ENCODE measurements at regions not wholly inside any gene's neighbourhood (a gene's known extent, or its start where the extent isn't known, plus 50 kb on each side); places are given as distances from the start of the nearest gene placed in this dataset.
A peak's percentile ranks its signal among the peaks of the same experiment; 100 is the strongest.
"Not testable (repeated sequence)": the region's sequence is repeated elsewhere in the genome, so short reads cannot be mapped to it uniquely, and the experiment has no call there.

- no peak for DNase-seq (ENCODE audit: low read depth)
Measured at GRCh38 chr2:180540761-180541160, 439.6 kb upstream of the UBE2E3 start.

GRCh38 chr2:180539541-180539940 lies 440.9 kb upstream of the UBE2E3 start:
- no peak for DNase-seq (ENCODE audit: low read depth)

- DNase-seq (ENCODE audit: low read depth), result no peak
Measured at GRCh38 chr2:180535289-180535688, 445.1 kb upstream of the UBE2E3 start.

DNA sequence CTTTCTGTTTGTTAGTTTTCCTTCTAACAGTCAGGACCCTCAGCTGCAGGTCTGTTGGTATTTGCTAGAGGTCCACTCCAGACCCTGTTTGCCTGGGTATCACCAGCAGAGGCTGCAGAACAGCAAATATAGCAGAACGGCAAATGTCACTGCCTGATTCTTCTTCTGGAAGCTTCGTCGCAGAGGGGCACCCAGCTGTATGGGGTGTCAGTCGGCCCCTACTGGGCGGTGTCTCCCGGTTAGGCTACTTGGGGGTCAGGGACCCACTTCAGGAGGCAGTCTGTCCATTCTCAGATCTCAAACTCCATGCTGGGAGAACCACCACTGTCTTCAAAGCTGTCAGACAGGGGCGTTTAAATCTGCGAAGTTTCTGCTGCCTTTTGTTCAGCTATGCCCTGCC lies 448.6 kb upstream of the UBE2E3 start:
- not testable (repeated sequence) for DNase-seq (ENCODE audit: low read depth)

GRCh38 chr2:180524499-180524898 lies 455.9 kb upstream of the UBE2E3 start:
- no peak for DNase-seq (ENCODE audit: low read depth)

DNA sequence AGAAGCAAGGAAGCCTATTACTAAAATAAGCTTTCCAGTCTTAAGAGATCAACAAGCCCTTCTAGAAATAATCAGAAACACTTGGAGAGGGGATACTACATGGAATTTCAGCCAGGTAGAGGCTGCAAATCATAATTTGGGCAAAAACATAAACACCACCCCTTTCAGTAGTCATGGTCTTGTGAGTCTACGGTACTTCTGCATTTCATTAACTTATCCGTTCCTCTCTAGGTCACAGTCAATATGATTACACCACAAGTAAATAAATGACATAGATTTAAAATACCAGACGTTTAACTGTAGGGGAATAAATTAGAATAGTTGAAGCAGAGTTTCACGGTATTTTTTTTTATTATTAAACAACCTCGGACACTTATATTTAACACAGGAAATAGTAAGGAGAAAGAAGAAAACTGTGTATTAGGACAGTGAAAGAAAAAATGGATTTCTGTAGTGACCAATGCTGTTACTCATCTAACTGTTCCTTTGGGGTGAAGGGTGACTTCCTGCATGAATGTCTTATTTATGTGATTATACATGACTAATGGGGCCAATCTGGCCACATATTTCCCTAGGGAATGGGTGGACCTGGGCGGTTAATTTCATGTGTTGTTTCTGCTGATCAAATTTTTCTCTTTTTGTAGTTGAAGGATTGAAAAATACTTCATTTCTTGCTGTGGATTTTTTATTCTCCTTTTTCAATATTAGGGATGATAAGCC lies 456.6 kb upstream of the UBE2E3 start:
- peak; percentile 77 for DNase-seq (ENCODE audit: low read depth)

DNA sequence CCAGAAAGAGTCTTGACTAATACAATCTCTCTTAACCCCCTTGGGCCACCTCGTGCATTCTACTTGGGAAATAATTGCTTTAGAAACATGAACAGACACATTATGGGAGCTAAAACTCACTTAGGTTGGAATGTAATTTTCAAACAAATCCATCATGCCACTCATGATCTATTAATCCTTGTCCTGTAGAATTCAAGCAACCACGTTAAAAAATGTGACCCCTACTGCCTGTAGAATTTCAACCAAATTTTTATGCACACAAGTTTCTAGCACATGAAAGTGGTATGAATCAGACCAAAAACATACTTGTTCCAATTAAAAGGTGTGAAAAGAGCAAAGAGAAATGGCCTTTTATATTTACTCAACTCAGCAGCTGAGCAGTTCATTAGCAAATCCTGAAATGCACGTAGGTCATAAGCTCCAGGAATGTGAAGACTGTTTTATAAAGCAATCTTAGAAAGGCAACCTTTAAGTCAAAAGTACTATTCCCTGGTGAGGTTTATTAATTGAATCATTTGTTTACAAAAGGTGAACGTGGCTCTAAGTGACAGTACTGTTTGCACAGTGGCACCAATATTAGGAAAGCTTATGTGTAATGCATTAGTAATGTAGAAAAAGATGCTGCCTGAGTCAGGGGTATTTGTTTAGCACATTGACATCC lies 459.4 kb upstream of the UBE2E3 start:
- no peak for DNase-seq (ENCODE audit: low read depth)

- DNase-seq (ENCODE audit: low read depth), result no peak
Measured at GRCh38 chr2:180520206-180520605, 460.2 kb upstream of the UBE2E3 start.

DNA sequence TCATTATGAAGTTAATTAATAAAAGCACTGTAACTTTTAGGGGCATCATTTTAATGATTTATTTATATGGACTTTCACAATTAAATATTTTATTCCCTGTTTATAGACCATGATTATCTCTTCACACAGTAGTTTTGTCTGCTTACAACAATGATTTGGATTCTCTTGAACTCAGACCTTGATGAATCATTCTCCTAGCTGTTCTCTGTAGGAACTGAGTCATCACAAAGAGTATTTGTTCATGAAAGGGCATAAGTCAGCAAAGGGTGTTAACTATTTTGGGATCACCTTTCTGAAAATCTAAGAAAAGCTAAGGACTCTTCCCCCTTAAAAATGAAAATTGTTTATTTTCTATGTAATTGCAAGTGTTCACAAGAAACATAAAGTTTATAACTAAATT lies 461.1 kb upstream of the UBE2E3 start:
- DNase-seq (ENCODE audit: low read depth), result no peak

DNA sequence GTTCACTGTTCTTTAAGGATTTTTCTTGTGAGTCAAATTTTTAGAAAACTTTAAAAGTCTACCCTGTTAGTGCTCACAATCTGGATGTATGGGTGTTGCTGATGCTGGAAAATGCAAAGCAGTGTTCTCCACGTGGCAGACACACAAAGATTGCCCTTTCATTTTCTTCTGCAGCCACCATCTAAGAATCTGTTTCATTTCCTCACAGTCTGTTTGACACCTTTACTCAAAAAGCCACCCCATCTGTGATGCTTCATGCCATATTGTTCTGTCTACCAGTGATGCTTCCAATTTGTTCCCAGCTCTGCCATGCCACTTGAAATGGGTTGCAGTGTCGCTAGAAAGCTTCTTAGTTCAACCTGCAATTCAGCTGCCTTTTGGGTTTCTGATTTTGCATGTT lies 464.2 kb upstream of the UBE2E3 start:
- DNase-seq (ENCODE audit: low read depth), result no peak

DNA sequence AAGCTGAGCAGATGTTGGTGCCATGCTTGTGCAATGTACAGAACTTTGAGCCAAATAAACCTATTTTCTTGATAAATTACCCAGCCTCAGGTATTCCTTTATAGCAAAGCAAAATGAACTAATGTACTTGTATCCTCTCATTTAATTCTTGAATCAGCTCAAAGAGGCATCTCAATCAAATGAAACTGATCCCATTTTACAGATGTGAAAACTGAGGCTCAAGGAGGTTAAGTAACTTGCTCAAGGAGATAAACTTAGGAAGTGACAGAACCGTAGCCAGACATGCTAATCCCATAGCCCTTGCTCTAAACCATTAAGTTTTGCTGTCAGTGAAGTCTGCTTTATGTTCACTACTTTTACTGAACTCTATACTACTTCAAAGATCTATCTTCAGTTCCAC lies 467.0 kb upstream of the UBE2E3 start:
- no peak for DNase-seq (ENCODE audit: low read depth)

DNA sequence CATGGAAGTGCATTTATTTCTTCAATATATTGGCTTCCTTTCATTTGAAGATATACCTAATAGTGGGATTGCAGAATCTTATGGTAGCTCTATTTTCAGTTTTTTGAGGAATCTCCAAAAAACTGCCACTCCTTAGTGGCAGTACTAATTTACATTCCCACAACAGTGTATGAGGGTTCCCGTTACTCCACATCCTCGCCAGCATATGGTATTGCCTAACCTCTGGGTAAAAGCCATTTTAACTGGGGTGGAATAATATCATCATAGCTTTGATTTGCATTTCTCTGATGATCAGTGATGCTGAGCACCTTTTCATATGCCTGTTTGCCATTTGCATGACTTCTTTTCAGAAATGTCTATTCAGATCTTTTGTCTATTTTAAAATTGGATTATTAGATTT lies 471.9 kb upstream of the UBE2E3 start:
- no peak for DNase-seq (ENCODE audit: low read depth)

DNA sequence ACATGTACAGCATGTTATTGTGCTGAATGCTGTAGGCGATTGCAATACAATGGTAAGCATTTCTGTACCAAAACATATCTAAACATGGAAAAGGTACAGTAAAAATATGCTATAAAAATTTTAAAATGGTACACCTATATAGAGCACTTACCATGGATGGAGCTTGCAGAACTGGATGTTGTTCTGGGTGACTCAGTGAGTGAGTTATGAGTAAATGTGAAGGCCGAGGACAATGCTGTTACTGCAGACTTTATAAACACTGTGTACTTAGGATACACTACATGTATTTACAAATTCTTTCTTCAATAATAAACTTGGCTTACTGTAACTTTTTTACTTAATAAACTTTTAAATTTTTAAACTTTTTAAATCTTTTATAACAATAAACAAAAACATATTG lies 473.4 kb upstream of the UBE2E3 start:
- no peak for DNase-seq (ENCODE audit: low read depth)

DNA sequence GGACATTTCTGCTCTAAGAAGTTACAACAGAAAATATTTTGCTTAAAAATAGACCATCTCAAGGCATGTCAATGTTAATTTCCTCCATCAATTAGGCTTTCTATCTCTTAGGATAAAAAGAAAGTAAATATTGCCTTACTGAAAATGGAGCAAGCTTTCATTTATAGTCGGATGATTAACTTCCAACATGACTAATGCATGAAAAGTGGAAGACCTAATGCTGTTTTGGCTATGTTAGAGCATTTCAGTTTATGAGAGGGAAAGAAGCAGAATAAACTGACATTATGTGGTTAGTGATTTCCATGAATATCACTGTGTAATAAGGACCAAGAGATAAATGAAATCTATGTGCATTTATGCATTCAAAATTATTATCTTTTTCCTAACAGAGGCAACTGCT lies 475.2 kb upstream of the UBE2E3 start:
- DNase-seq (ENCODE audit: low read depth), result no peak

GRCh38 chr2:180497621-180498152 lies 482.7 kb upstream of the UBE2E3 start:
- DNase-seq (ENCODE audit: low read depth), result no peak

DNA sequence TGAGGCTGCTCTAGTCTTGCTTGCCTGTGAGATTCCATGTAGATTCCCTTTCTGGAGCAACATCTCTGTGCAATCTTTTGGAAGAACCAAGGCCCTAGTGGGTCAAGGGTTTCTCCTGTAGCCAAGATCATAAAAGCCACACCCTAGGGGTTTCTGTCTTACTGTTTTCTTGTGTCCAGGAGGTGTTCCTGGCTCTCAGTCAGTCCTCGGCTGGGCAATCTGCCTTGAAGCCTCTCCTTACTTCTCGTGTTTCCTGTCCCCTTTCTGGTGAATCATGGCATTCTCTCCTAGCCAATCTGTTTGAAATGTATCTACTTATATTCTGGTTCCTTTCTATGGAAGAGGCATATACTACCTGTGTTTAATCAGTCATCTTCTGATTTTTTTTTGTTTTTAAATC lies 484.8 kb upstream of the UBE2E3 start:
- DNase-seq (ENCODE audit: low read depth), result peak; percentile 28

DNA sequence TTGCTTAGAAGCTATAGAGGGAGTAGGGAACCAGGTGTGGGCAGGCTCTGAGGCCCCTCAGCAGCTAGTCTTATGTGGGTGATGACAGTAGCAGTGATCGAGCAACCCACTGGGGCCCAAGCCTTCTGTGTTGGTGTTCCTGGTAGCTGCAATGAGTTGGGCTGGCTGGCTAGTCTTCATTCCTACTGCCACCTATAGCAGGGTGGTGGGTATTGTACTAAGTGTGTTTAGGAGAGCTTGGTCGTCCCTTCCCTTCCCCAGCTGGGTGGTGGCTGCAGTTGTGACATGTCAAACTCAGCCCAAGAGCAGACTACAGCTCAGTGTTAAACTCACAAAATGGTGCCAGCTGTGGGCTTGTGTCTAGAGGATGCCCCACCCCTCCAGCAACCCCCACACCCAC lies 486.1 kb upstream of the UBE2E3 start:
- no peak for DNase-seq (ENCODE audit: low read depth)

- no peak for DNase-seq (ENCODE audit: low read depth)
Measured at GRCh38 chr2:180482696-180483095, 475.6 kb upstream of the CWC22 start.

GRCh38 chr2:180481998-180482397 lies 474.9 kb upstream of the CWC22 start:
- no peak for DNase-seq (ENCODE audit: low read depth)

DNA sequence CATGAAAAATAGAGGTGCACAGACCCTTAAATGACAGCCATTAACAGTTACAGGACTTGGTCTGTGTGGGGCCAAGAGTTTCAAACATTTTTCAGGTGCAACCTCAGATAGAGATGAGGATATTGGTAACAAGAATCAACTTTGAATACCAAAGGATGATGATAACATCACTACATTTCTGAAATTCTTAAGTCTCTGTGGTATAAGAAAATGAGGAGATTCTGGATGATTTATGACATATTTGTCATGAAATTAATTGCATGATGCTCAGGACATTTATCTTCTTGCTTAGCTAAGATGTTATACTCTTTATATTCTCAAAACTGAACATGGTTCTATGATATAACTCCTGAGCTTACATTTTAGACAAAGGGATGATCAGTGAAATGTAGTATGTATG lies 471.8 kb upstream of the CWC22 start:
- no peak for DNase-seq (ENCODE audit: low read depth)

GRCh38 chr2:180474716-180475115 lies 467.6 kb upstream of the CWC22 start:
- no peak for DNase-seq (ENCODE audit: low read depth)

GRCh38 chr2:180473456-180473855 lies 466.4 kb upstream of the CWC22 start:
- DNase-seq (ENCODE audit: low read depth), result no peak

DNA sequence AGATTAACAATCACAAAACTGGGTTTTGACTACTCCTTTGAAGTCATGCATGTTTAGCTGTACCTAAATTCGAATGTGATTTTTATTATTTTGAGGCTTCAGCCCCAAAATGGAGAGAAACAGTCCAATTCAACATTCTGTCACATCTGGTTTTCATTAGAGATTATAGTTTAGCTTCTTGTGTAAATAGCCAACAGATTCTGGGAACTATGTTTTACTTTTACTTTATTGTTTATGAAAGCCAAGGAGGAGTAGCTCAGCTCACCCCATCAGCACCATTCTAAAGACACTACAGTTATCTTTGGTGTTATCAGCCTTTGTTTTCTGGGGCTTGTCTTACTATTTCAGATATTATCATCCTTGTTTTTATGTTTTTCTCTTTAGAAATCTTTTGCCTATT lies 465.0 kb upstream of the CWC22 start:
- DNase-seq (ENCODE audit: low read depth), result peak; percentile 32

GRCh38 chr2:180463608-180464007 lies 456.5 kb upstream of the CWC22 start:
- DNase-seq (ENCODE audit: low read depth), result no peak
